ENCODE measurements at regions not wholly inside any gene's neighbourhood (a gene's known extent, or its start where the extent isn't known, plus 50 kb on each side); places are given as distances from the start of the nearest gene placed in this dataset.

GRCh38 chr14:21724090-21724973, 50.7 kb upstream of the OR4E1 start:
- Histone ChIP-seq H3K36me3 (ENCODE audit: control insufficient read depth in 2 of 2, extremely low read depth in 1 of 2, insufficient read depth in 1 of 2, low read length in 1 of 2) (no peaks in the 10 kb centered on the region), H3K27ac (ENCODE audit: low read length) (no peak overlapping the region), H3K4me1 (ENCODE audit: control insufficient read depth in 1 of 2, extremely low read depth in 1 of 2, insufficient read depth in 2 of 2, low read length in 2 of 2) (no peaks in the 10 kb centered on the region), H3K27me3 (replicated peaks in 1 of 2; ENCODE audit: control insufficient read depth in 2 of 2, extremely low read depth in 1 of 2, insufficient read depth in 2 of 2, low read length in 1 of 2) (peaks cover 2 to 8% of the 10 kb centered on the region in 2 experiments), H3K4me3 (ENCODE audit: control insufficient read depth in 1 of 2, extremely low read depth in 1 of 2, low read length in 1 of 2) (peak overlapping the region in 1 of 2 donors; percentile 36), H3K9me3 (no peaks in the 10 kb centered on the region)
- ATAC-seq (replicated peaks in 1 of 4) (peak; percentile 30 to 68 (median 42)), DNase-seq (peak in 1 of 35 experiments; percentile 23)
- H3K4me3 Mint-ChIP-seq, result peak overlapping the region; percentile 3 to 75 (median 73)
- H3K4me1 Mint-ChIP-seq, result peaks cover 0 to 2% (median 0%) of the 10 kb centered on the region in 3 donors
- POLR2A ChIA-PET, result interaction anchor here (0.6 to 0.7 kb wide), 2 partner anchors 824 to 846 kb away, joined by 5 to 11 read pairs; no protein-coding TSS in a partner anchor
- CTCF ChIA-PET, result interaction anchor here (0.6 to 1.5 kb wide), 5 partner anchors 12 to 1461 kb away, joined by 3 to 6 read pairs (median 4); no protein-coding TSS in a partner anchor
- peaks cover 18 to 24% of the 10 kb centered on the region in 2 donors for H3K27me3 Mint-ChIP-seq
- H3K36me3 Mint-ChIP-seq, result no peaks in the 10 kb centered on the region
- no peaks in the 10 kb centered on the region for H3K9me3 Mint-ChIP-seq
- no CpG with 5 or more reads among the region's 8 CpGs for WGBS (ENCODE audit: insufficient coverage)
- peak overlapping the region in 1 of 2 donors; percentile 73 for H3K27ac Mint-ChIP-seq

DNA sequence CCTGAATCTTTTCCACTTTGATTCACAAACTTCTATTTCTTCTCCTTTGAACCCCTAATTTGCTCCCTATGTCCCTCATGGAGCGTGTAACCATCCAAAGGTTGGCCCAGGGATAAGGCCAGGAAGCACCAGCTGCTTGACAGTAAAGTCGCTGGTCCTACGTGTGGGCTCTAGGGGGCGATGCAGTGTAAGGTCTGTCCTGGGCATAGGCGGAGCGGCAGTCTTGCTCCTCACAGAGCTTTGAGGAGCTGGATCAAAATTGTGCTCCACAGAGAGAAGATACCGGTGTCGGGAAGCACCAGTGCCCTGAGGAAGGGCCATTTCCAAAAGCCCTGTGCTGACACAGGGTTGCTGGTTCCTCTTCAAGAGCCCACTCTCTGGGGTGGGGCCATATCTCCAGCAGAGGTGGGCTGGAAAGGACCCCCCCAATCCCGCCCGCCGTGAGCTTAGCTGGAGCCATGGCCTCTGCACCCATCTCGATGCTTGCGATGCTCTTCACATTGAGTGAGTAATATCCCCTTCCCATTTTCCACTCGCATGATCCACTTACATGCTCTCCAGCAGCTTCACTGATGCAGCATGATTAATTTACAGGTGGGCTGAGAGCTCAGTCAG, 49.9 kb upstream of the OR4E1 start:
- Mint-ChIP-seq H3K9me3 (no peaks in the 10 kb centered on the region), H3K36me3 (no peaks in the 10 kb centered on the region), H3K4me1 (peaks cover 0 to 2% (median 0%) of the 10 kb centered on the region in 3 donors), H3K27ac (peak overlapping the region; percentile 71 to 73), H3K4me3 (peak overlapping the region; percentile 3 to 75 (median 73)), H3K27me3 (peaks cover 23 to 29% of the 10 kb centered on the region in 2 donors)
- no peaks in the 10 kb centered on the region for H3K4me1 ChIP-seq (ENCODE audit: control insufficient read depth in 1 of 2, extremely low read depth in 1 of 2, insufficient read depth in 2 of 2, low read length in 2 of 2)
- H3K27me3 ChIP-seq (replicated peaks in 1 of 2; ENCODE audit: control insufficient read depth in 2 of 2, extremely low read depth in 1 of 2, insufficient read depth in 2 of 2, low read length in 1 of 2), result peaks cover 2 to 8% of the 10 kb centered on the region in 2 experiments
- DNase-seq (peak in 30 of 35 experiments; percentile 14 to 67 (median 26)), ATAC-seq (replicated peaks in 1 of 4) (peak; percentile 68 to 84 (median 76))
- H3K4me3 ChIP-seq (ENCODE audit: control insufficient read depth in 1 of 2, extremely low read depth in 1 of 2, low read length in 1 of 2), result peak overlapping the region; percentile 3 to 36
- H3K36me3 ChIP-seq (ENCODE audit: control insufficient read depth in 2 of 2, extremely low read depth in 1 of 2, insufficient read depth in 1 of 2, low read length in 1 of 2), result no peaks in the 10 kb centered on the region
- CTCF ChIA-PET, result interaction anchor here (0.6 to 1.5 kb wide), 4 partner anchors 12 to 30 kb away, joined by 3 to 6 read pairs (median 4); no protein-coding TSS in a partner anchor
- POLR2A ChIA-PET, result interaction anchor here (0.6 to 0.7 kb wide), 2 partner anchors 825 to 847 kb away, joined by 5 to 11 read pairs; no protein-coding TSS in a partner anchor
- 58% methylated on average over 9 of the region's 14 CpGs for WGBS (ENCODE audit: insufficient coverage)
- no peaks in the 10 kb centered on the region for H3K9me3 ChIP-seq
- no peak overlapping the region for H3K27ac ChIP-seq (ENCODE audit: low read length)

Data from T-cell (primary cell).